Endothelial cell of umbilical vein (primary cell): ENCODE measurements at regions not wholly inside any gene's neighbourhood (a gene's known extent, or its start where the extent isn't known, plus 50 kb on each side); places are given as distances from the start of the nearest gene placed in this dataset.

Experiments
- BruUV-seq: library from RNA; stranded (reverse); fragments of 400-500 nt; replicated peaks from 2 replicates; lab custom pipeline; 2021; lab: Mats Ljungman, UMichigan
- CTCF ChIA-PET: fragments of 300-600, 350-600 bp; sonication (Branson Sonifier 250); formaldehyde crosslinking; loops from one replicate; lab custom pipeline; 2021; ENCODE audit warnings: antibody characterized with exemption, inconsistent platforms; lab: Charles Lee
- POLR2A ChIA-PET: fragments of 300-600, 350-600 bp; sonication (Branson Sonifier 250); formaldehyde crosslinking; loops from one replicate; lab custom pipeline; 2021; ENCODE audit warnings: antibody characterized with exemption, inconsistent platforms; lab: Charles Lee
- DNase-seq: peaks from one replicate; pipeline ENCODE4 v3.0.0-alpha.2; 2011; ENCODE audit warnings: low read depth, low spot score
- FAIRE-seq: peaks from 2 replicates; lab custom pipeline; 2011; peaks lifted over from hg19 to GRCh38; lab: Jason Lieb, UNC
- H2AFZ ChIP-seq: 2 replicates; pipeline ENCODE4 v1.6.0; 2012; ENCODE audit warnings: low read depth, low read length, control low read depth, inconsistent platforms
- H3K27ac ChIP-seq: 2 replicates; pipeline ENCODE4 v1.5.1; 2011; ENCODE audit warnings: low read depth, mild to moderate bottlenecking, control low read depth, low read length, moderate library complexity; ENCODE audit not compliant: insufficient read depth
- H3K27me3 ChIP-seq, 2 experiments: 2 replicates each; pipeline versions ENCODE4 v1.6.0 to v1.6.1; 2011; ENCODE audit warnings: low read length in 2 of 2, mixed read lengths in 1 of 2; ENCODE audit not compliant: control insufficient read depth in 2 of 2, insufficient read depth in 2 of 2
- H3K36me3 ChIP-seq, 2 experiments: 2 replicates in 1 of 2; 3 replicates in 1 of 2; pipeline ENCODE4 v1.5.1; 2011; ENCODE audit warnings: low read length in 2 of 2, mild to moderate bottlenecking in 1 of 2, moderate library complexity in 1 of 2; ENCODE audit not compliant: control insufficient read depth in 2 of 2, insufficient read depth in 2 of 2; ENCODE audit errors: extremely low read depth in 1 of 2
- H3K4me1 ChIP-seq: 3 replicates; pipeline ENCODE4 v1.5.1; 2011; ENCODE audit warnings: mild to moderate bottlenecking, low read length; ENCODE audit not compliant: control insufficient read depth, insufficient read depth; ENCODE audit errors: extremely low read depth
- H3K4me2 ChIP-seq: 2 replicates; pipeline ENCODE4 v1.6.1; 2011; ENCODE audit warnings: low read length, control low read depth, mixed read lengths; ENCODE audit not compliant: insufficient read depth
- H3K4me3 ChIP-seq, 3 experiments: fragments of 200-600 bp in 1 of 3; sonication (generic), shearing (Covaris generic) in 1 of 3; replicated peaks in 1 of 3; 2 replicates each; pipeline ENCODE4 v1.5.1; 2011 to 2016; ENCODE audit warnings: control low read depth in 3 of 3, low read length in 3 of 3, mild to moderate bottlenecking in 2 of 3, inconsistent platforms in 1 of 3, low read depth in 1 of 3, moderate library complexity in 1 of 3; ENCODE audit not compliant: insufficient read depth in 1 of 3
- H3K79me2 ChIP-seq: 2 replicates; pipeline ENCODE4 v1.6.0; 2012; ENCODE audit warnings: low read length, inconsistent platforms; ENCODE audit not compliant: control insufficient read depth, insufficient read depth
- H3K9ac ChIP-seq: replicated peaks from 2 replicates; pipeline ENCODE3; 2011; ENCODE audit warnings: low read length, control low read depth; ENCODE audit not compliant: insufficient read depth; ENCODE audit errors: extremely low read depth
- H3K9me1 ChIP-seq: replicated peaks from 3 replicates; pipeline ENCODE4 v1.6.0; 2011; ENCODE audit warnings: mild to moderate bottlenecking, low read length; ENCODE audit not compliant: control insufficient read depth, insufficient read depth; ENCODE audit errors: extremely low read depth
- H3K9me3 ChIP-seq: replicated peaks from 2 replicates; pipeline ENCODE4 v1.5.1; 2012; ENCODE audit warnings: low read length, inconsistent platforms; ENCODE audit not compliant: control insufficient read depth, insufficient read depth
- H4K20me1 ChIP-seq: replicated peaks from 2 replicates; pipeline ENCODE3; 2011; ENCODE audit warnings: mild to moderate bottlenecking, low read length; ENCODE audit not compliant: control insufficient read depth, insufficient read depth; ENCODE audit errors: extremely low read depth
- CTCF ChIP-seq, 2 donors: IDR thresholded peaks; 1 replicate in 1 of 2; 2 replicates in 1 of 2; pipeline ENCODE4 v1.5.1; 2011; ENCODE audit warnings: low read length in 2 of 2, mild to moderate bottlenecking in 2 of 2, moderate library complexity in 2 of 2, control low read depth in 1 of 2, inconsistent platforms in 1 of 2, low read depth in 1 of 2; ENCODE audit not compliant: insufficient read depth in 1 of 2; ENCODE audit errors: extremely low read depth in 1 of 2
- EZH2 ChIP-seq: IDR thresholded peaks from 2 replicates; pipeline ENCODE4 v1.6.1; 2012; ENCODE audit warnings: borderline replicate concordance, low read depth, mild to moderate bottlenecking, moderate library complexity, low read length, inconsistent platforms; ENCODE audit not compliant: severe bottlenecking
- FOS ChIP-seq: IDR thresholded peaks from 2 replicates; pipeline ENCODE4 v1.6.1; 2011; ENCODE audit warnings: mild to moderate bottlenecking, low read length, moderate library complexity, borderline replicate concordance; ENCODE audit not compliant: insufficient read depth
- GATA2 ChIP-seq: IDR thresholded peaks from 2 replicates; pipeline ENCODE4 v1.7.0; 2011; ENCODE audit warnings: low read depth, mild to moderate bottlenecking, moderate library complexity, mixed read lengths, low read length; ENCODE audit not compliant: insufficient read length, insufficient read depth
- JUN ChIP-seq: IDR thresholded peaks from 2 replicates; pipeline ENCODE4 v1.6.1; 2011; ENCODE audit warnings: borderline replicate concordance, low read depth; ENCODE audit not compliant: insufficient read length, insufficient read depth
- MAX ChIP-seq: IDR thresholded peaks from 2 replicates; pipeline ENCODE4 v1.6.1; 2011; ENCODE audit not compliant: insufficient read depth, insufficient read length
- MYC ChIP-seq: IDR thresholded peaks from one replicate; pipeline ENCODE4 v1.6.1; 2011; ENCODE audit warnings: mild to moderate bottlenecking, low read depth, low read length
- POLR2A ChIP-seq: IDR thresholded peaks from 2 replicates; pipeline ENCODE4 v1.6.1; 2012; ENCODE audit warnings: low read depth, mild to moderate bottlenecking, control low read depth, low read length
- POLR2AphosphoS5 ChIP-seq: IDR thresholded peaks from 2 replicates; pipeline ENCODE4 v1.6.1; 2012; ENCODE audit warnings: low read depth, mild to moderate bottlenecking, control low read depth, low read length, moderate library complexity; ENCODE audit not compliant: insufficient read depth
- dilution Hi-C: fragments of 300-500 bp; cut with MboI; formaldehyde crosslinking; loops from one replicate; pipeline ENCODE4 v1.15.0; 2019; ENCODE audit warnings: low sequenced_read_pairs; ENCODE audit not compliant: extremely low pct_ligation_motif_present
- intact Hi-C: fragments of 100-400 bp; cut with micrococcal nuclease; formaldehyde crosslinking; loops from one replicate; pipeline ENCODE4 v1.10.0; 2022

GRCh38 chr5:175805256-175806011 is 65.9 kb upstream of the CPLX2 start:
- no TSS peak for BruUV-seq
- Histone ChIP-seq H3K4me1 (no peaks in the 10 kb centered on the region), H3K79me2 (no peaks in the 10 kb centered on the region), H4K20me1 (no peaks in the 10 kb centered on the region), H3K36me3 (no peaks in the 10 kb centered on the region), H3K4me3 (no peak overlapping the region), H3K4me2 (no peak overlapping the region), H2AFZ (no peak overlapping the region), H3K9me3 (no peaks in the 10 kb centered on the region), H3K27ac (no peak overlapping the region), H3K9ac (no peak overlapping the region), H3K9me1 (no peaks in the 10 kb centered on the region), H3K27me3 (no peaks in the 10 kb centered on the region)
- TF ChIP-seq EZH2 (no peak), GATA2 (no peak), JUN (no peak), POLR2A (no peak), MAX (no peak), MYC (no peak), POLR2AphosphoS5 (no peak), CTCF (IDR thresholded peaks at IDR 0.05; ENCODE audit: extremely low read depth in 1 of 2, insufficient read depth in 1 of 2, low read depth in 1 of 2, low read length in 2 of 2) (no peak), FOS (no peak)
- ChIA-PET CTCF (interaction anchor here (1.0 kb wide), 1 partner anchor 11 kb away, joined by 3 read pairs; no protein-coding TSS in a partner anchor), POLR2A (no interaction called here)
- dilution Hi-C loops (no loop called here), intact Hi-C loops (no loop called here)
- no peak for FAIRE-seq
- DNase-seq: no peak
